ENCODE measurements at regions not wholly inside any gene's neighbourhood (a gene's known extent, or its start where the extent isn't known, plus 50 kb on each side); places are given as distances from the start of the nearest gene placed in this dataset.

- TF ChIP-seq GATA2 (IDR thresholded peaks at IDR 0.05; ENCODE audit: low read depth, low read length) (no peak), GATA3 (IDR thresholded peaks at IDR 0.05; ENCODE audit: low read depth, low read length) (no peak)
These were observed 459.1 kb upstream of the CDH9 start for GRCh38 chr5:27497491-27497890.

- TF ChIP-seq GATA2 (IDR thresholded peaks at IDR 0.05; ENCODE audit: low read depth, low read length) = no peak
- no peak for TF ChIP-seq GATA3 (IDR thresholded peaks at IDR 0.05; ENCODE audit: low read depth, low read length)
These were observed 456.5 kb upstream of the CDH9 start for GRCh38 chr5:27494887-27495286.

- TF ChIP-seq GATA2 (IDR thresholded peaks at IDR 0.05; ENCODE audit: low read depth, low read length) = no peak
- TF ChIP-seq GATA3 (IDR thresholded peaks at IDR 0.05; ENCODE audit: low read depth, low read length) = no peak
These were observed 453.5 kb upstream of the CDH9 start for GRCh38 chr5:27491746-27492439.

GRCh38 chr5:27491047-27491446, 452.7 kb upstream of the CDH9 start:
- TF ChIP-seq GATA2 (IDR thresholded peaks at IDR 0.05; ENCODE audit: low read depth, low read length) (no peak), GATA3 (IDR thresholded peaks at IDR 0.05; ENCODE audit: low read depth, low read length) (no peak)

GRCh38 chr5:27489701-27490100, 451.3 kb upstream of the CDH9 start:
- no peak for TF ChIP-seq GATA2 (IDR thresholded peaks at IDR 0.05; ENCODE audit: low read depth, low read length)
- no peak for TF ChIP-seq GATA3 (IDR thresholded peaks at IDR 0.05; ENCODE audit: low read depth, low read length)

GRCh38 chr5:27482663-27483062, 444.3 kb upstream of the CDH9 start:
- TF ChIP-seq GATA3 (IDR thresholded peaks at IDR 0.05; ENCODE audit: low read depth, low read length) (no peak), GATA2 (IDR thresholded peaks at IDR 0.05; ENCODE audit: low read depth, low read length) (no peak)

- TF ChIP-seq GATA2 (IDR thresholded peaks at IDR 0.05; ENCODE audit: low read depth, low read length) (no peak), GATA3 (IDR thresholded peaks at IDR 0.05; ENCODE audit: low read depth, low read length) (no peak)
These were observed 441.5 kb upstream of the CDH9 start for GRCh38 chr5:27479859-27480258.

GRCh38 chr5:27477550-27477949, 439.2 kb upstream of the CDH9 start:
- no peak for TF ChIP-seq GATA2 (IDR thresholded peaks at IDR 0.05; ENCODE audit: low read depth, low read length)
- no peak for TF ChIP-seq GATA3 (IDR thresholded peaks at IDR 0.05; ENCODE audit: low read depth, low read length)

GRCh38 chr5:27476356-27476988, 438.1 kb upstream of the CDH9 start:
- TF ChIP-seq GATA2 (IDR thresholded peaks at IDR 0.05; ENCODE audit: low read depth, low read length) (no peak), GATA3 (IDR thresholded peaks at IDR 0.05; ENCODE audit: low read depth, low read length) (no peak)

- TF ChIP-seq GATA3 (IDR thresholded peaks at IDR 0.05; ENCODE audit: low read depth, low read length) = no peak
- TF ChIP-seq GATA2 (IDR thresholded peaks at IDR 0.05; ENCODE audit: low read depth, low read length) = no peak
These were observed 436.7 kb upstream of the CDH9 start for GRCh38 chr5:27475063-27475462.

GRCh38 chr5:27474395-27474794, 436.0 kb upstream of the CDH9 start:
- TF ChIP-seq GATA2 (IDR thresholded peaks at IDR 0.05; ENCODE audit: low read depth, low read length) (no peak), GATA3 (IDR thresholded peaks at IDR 0.05; ENCODE audit: low read depth, low read length) (no peak)

GRCh38 chr5:27474047-27474309, 435.6 kb upstream of the CDH9 start:
- TF ChIP-seq GATA2 (IDR thresholded peaks at IDR 0.05; ENCODE audit: low read depth, low read length) (no peak), GATA3 (IDR thresholded peaks at IDR 0.05; ENCODE audit: low read depth, low read length) (no peak)

GRCh38 chr5:27473307-27474046, 435.1 kb upstream of the CDH9 start:
- TF ChIP-seq GATA2 (IDR thresholded peaks at IDR 0.05; ENCODE audit: low read depth, low read length) (no peak), GATA3 (IDR thresholded peaks at IDR 0.05; ENCODE audit: low read depth, low read length) (no peak)

GRCh38 chr5:27472871-27473270, 434.5 kb upstream of the CDH9 start:
- no peak for TF ChIP-seq GATA2 (IDR thresholded peaks at IDR 0.05; ENCODE audit: low read depth, low read length)
- TF ChIP-seq GATA3 (IDR thresholded peaks at IDR 0.05; ENCODE audit: low read depth, low read length) = no peak
